Heart right ventricle (tissue), 16 donors: ENCODE measurements at regions not wholly inside any gene's neighbourhood (a gene's known extent, or its start where the extent isn't known, plus 50 kb on each side); places are given as distances from the start of the nearest gene placed in this dataset.

Experiments
- ATAC-seq, 8 donors: fragments of 200-7000 bp; cut with Tn5 transposase; one replicate each; pipeline ENCODE4 v1.9.1; 2020; ENCODE audit warnings: mild to moderate bottlenecking in 8 of 8, moderate library complexity in 8 of 8, moderate number of reproducible peaks in 1 of 8
- DNase-seq, 2 donors: peaks; one replicate each; pipeline ENCODE4 v3.0.0-alpha.2; 2020
- H3K27ac ChIP-seq, 10 donors: fragments of 200-600 bp; sonication (generic) in 2 of 10; one replicate each; pipeline versions ENCODE4 v1.5.0 to v1.8.0; 2020 to 2022; ENCODE audit warnings: mild to moderate bottlenecking in 3 of 10
- H3K27me3 ChIP-seq, 7 donors: fragments of 200-600 bp; one replicate each; pipeline ENCODE4 v1.8.0; 2021 to 2022; ENCODE audit warnings: mild to moderate bottlenecking in 2 of 7
- H3K36me3 ChIP-seq, 9 donors: fragments of 200-600 bp; sonication (generic) in 1 of 9; one replicate each; pipeline versions ENCODE4 v1.5.0 to v1.8.0; 2020 to 2022; ENCODE audit warnings: mild to moderate bottlenecking in 2 of 9
- H3K4me1 ChIP-seq, 9 donors: fragments of 200-600 bp; sonication (generic) in 1 of 9; one replicate each; pipeline versions ENCODE4 v1.5.0 to v1.8.0; 2020 to 2022; ENCODE audit warnings: mild to moderate bottlenecking in 4 of 9
- H3K4me3 ChIP-seq, 10 donors: fragments of 200-600 bp; sonication (generic) in 2 of 10; one replicate each; pipeline versions ENCODE4 v1.5.0 to v1.8.0; 2020 to 2022; ENCODE audit warnings: mild to moderate bottlenecking in 7 of 10, moderate library complexity in 2 of 10
- H3K9me3 ChIP-seq, 11 donors: fragments of 200-600 bp in 10 of 11; sonication (generic) in 2 of 11; one replicate each; pipeline versions ENCODE4 v1.5.0 to v1.8.0; 2013 to 2022; ENCODE audit warnings: mild to moderate bottlenecking in 2 of 11, control low read depth in 1 of 11, moderate library complexity in 1 of 11
- CTCF ChIP-seq, 9 donors: fragments of 200-600 bp; sonication (generic) in 2 of 9; IDR thresholded peaks; one replicate each; pipeline versions ENCODE4 v1.5.0 to v1.8.0; 2021 to 2022; ENCODE audit warnings: antibody characterized with exemption in 9 of 9, mild to moderate bottlenecking in 5 of 9, moderate library complexity in 1 of 9
- WGBS, 2 donors: extraction: QIAGEN DNeasy Blood & Tissue Kit; methylation state at CpG; one replicate each; pipeline ENCODE4 v1.1.7; 2013; ENCODE audit warnings: inconsistent platforms in 1 of 2; 5-methylcytosine and 5-hydroxymethylcytosine counted together
- intact Hi-C, 10 donors: fragments of 100-400 bp; cut with DNase I; formaldehyde crosslinking; loops; one replicate each; pipeline versions ENCODE4 v1.11.1 to v1.14.2; 2022
- donor health status: Arrhythmogenic right ventricular cardiomyopathy.
- donor health status: ischemic (EF 13 %, LVEDD 7.1; RV severe dilation, severe dysfunction).
- donor health status: healthy with polysubstance abuse.
- donor health status: DM: no; HTN: yes; CAD: no.
- donor health status: DM: no; HTN: no; CAD: no.
- donor health status: ischemic (EF 25% LVEDD 6.9; RV normal size, moderate dysfunction).
- donor health status: ischemic (EF 25% LVEDD 5.7; RV mildly dilated, moderate dysfunction).
- donor health status: healthy.
- donor health status: DM: yes; HTN: yes; CAD: no.
- donor health status: Ischemic cardiomyopathy.
- donor health status: ischemic (EF 35%, LVEDD 5.7; RV mildly dilated, moderate dysfunction).
- donor health status: nonischemic (EF 11% LVEDD 7.7; RV severe dilation, severe dysfunction).
- donor health status: DM: yes; HTN: yes; CAD: no.
- donor health status: PGD.
- donor health status: ischemic (EF 29% LVEDD 5.4; RV normal size, mild dysfunction).
- donor health status: nonischemic (EF 23%, LVEDD 6.1; RV moderate dilation, normal function).

GRCh38 chr13:72208112-72208645, 341.2 kb upstream of the DACH1 start:
- H3K4me1 ChIP-seq: no peaks in the 10 kb centered on the region
- no peak for ATAC-seq
- H3K27me3 ChIP-seq: no peaks in the 10 kb centered on the region
- H3K27ac ChIP-seq: no peak overlapping the region
- H3K4me3 ChIP-seq: no peak overlapping the region
- TF ChIP-seq CTCF (IDR thresholded peaks at IDR 0.05): no peak
- intact Hi-C loops: no loop called here
- H3K36me3 ChIP-seq: no peaks in the 10 kb centered on the region
- H3K9me3 ChIP-seq: no peaks in the 10 kb centered on the region
- DNase-seq: no peak

- WGBS, 2 donors: 75 to 80% methylated on average over 1 of the region's 1 CpG
- H3K36me3 ChIP-seq: no peaks in the 10 kb centered on the region
- no peak overlapping the region for H3K4me3 ChIP-seq
- DNase-seq (no peak), ATAC-seq (no peak)
- H3K27me3 ChIP-seq: no peaks in the 10 kb centered on the region
- H3K27ac ChIP-seq: no peak overlapping the region
- no peak for TF ChIP-seq CTCF (IDR thresholded peaks at IDR 0.05)
- H3K4me1 ChIP-seq: no peaks in the 10 kb centered on the region
- H3K9me3 ChIP-seq: no peaks in the 10 kb centered on the region
- intact Hi-C loops: no loop called here
Observed at GRCh38 chr13:72205773-72206172, 338.8 kb upstream of the DACH1 start.

GRCh38 chr13:72204291-72204690, 337.3 kb upstream of the DACH1 start:
- Histone ChIP-seq H3K4me3 (no peak overlapping the region), H3K27ac (no peak overlapping the region), H3K4me1 (no peaks in the 10 kb centered on the region), H3K27me3 (no peaks in the 10 kb centered on the region), H3K36me3 (no peaks in the 10 kb centered on the region), H3K9me3 (no peaks in the 10 kb centered on the region)
- TF ChIP-seq CTCF (IDR thresholded peaks at IDR 0.05): no peak
- intact Hi-C loops: no loop called here
- WGBS, 2 donors: 78 to 82% methylated on average over 2 of the region's 2 CpGs
- DNase-seq (no peak), ATAC-seq (no peak)

GRCh38 chr13:72201726-72202125, 334.7 kb upstream of the DACH1 start:
- Histone ChIP-seq H3K27ac (no peak overlapping the region), H3K27me3 (no peaks in the 10 kb centered on the region), H3K4me3 (no peak overlapping the region), H3K4me1 (no peaks in the 10 kb centered on the region), H3K36me3 (no peaks in the 10 kb centered on the region), H3K9me3 (no peaks in the 10 kb centered on the region)
- DNase-seq (no peak), ATAC-seq (no peak)
- intact Hi-C loops: no loop called here
- TF ChIP-seq CTCF (IDR thresholded peaks at IDR 0.05): no peak

- DNase-seq (no peak), ATAC-seq (no peak)
- H3K27me3 ChIP-seq: no peaks in the 10 kb centered on the region
- H3K27ac ChIP-seq: no peak overlapping the region
- intact Hi-C loops: no loop called here
- H3K36me3 ChIP-seq: no peaks in the 10 kb centered on the region
- TF ChIP-seq CTCF (IDR thresholded peaks at IDR 0.05): no peak
- WGBS, 2 donors: 43 to 44% methylated on average over 2 of the region's 2 CpGs
- no peaks in the 10 kb centered on the region for H3K9me3 ChIP-seq
- H3K4me3 ChIP-seq: no peak overlapping the region
- peaks cover 0 to 5% (median 0%) of the 10 kb centered on the region in 9 donors for H3K4me1 ChIP-seq
Observed at GRCh38 chr13:72199640-72200039, 332.6 kb upstream of the DACH1 start.
